Gastrocnemius medialis (tissue), 4 donors: ENCODE measurements at regions not wholly inside any gene's neighbourhood (a gene's known extent, or its start where the extent isn't known, plus 50 kb on each side); places are given as distances from the start of the nearest gene placed in this dataset.

Experiments
- POLR2A ChIP-seq, 2 donors: fragments of 450-650 bp; IDR thresholded peaks; one replicate each; pipeline ENCODE4 v1.6.1; 2017; ENCODE audit warnings: antibody characterized with exemption in 2 of 2, mild to moderate bottlenecking in 2 of 2, moderate library complexity in 2 of 2
- TF ChIP-seq, protein P1 (sequence below), 5 experiments: fragments of 450-650 bp in 3 of 5; fragments of 200-600 bp in 2 of 5; sonication (generic) in 2 of 5; IDR thresholded peaks in 4 of 5; conservative IDR thresholded peaks in 1 of 5; 1 replicate in 4 of 5; 2 replicates in 1 of 5; pipeline ENCODE4 v1.5.1; 2016 to 2019; ENCODE audit warnings: antibody characterized with exemption in 5 of 5, mild to moderate bottlenecking in 3 of 5, moderate library complexity in 3 of 5

DNA sequence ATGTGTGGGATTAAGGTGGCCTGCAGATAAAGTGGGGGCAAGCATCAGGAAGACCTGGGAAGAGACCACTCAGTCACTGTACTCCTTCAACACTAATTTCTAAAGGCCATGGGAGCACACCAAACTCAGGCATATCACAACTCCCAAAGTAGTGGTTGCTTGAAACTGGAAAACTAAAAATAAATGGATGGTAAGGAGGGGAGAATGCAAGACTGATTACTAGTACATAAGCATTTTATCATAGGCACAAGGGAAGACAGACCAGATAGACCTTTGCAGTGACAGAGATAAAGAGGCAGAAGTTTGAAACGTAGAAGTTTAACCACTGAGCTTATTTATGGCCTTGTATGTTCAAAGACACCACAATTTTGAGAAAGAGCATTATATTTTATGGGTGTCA is 1098.1 kb upstream of the CELF4 start:
- no peak for TF ChIP-seq POLR2A (IDR thresholded peaks at IDR 0.05)
- TF ChIP-seq, protein P1, sequence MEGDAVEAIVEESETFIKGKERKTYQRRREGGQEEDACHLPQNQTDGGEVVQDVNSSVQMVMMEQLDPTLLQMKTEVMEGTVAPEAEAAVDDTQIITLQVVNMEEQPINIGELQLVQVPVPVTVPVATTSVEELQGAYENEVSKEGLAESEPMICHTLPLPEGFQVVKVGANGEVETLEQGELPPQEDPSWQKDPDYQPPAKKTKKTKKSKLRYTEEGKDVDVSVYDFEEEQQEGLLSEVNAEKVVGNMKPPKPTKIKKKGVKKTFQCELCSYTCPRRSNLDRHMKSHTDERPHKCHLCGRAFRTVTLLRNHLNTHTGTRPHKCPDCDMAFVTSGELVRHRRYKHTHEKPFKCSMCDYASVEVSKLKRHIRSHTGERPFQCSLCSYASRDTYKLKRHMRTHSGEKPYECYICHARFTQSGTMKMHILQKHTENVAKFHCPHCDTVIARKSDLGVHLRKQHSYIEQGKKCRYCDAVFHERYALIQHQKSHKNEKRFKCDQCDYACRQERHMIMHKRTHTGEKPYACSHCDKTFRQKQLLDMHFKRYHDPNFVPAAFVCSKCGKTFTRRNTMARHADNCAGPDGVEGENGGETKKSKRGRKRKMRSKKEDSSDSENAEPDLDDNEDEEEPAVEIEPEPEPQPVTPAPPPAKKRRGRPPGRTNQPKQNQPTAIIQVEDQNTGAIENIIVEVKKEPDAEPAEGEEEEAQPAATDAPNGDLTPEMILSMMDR (IDR thresholded peaks at IDR 0.05 in 4 of 5, conservative IDR thresholded peaks at IDR 0.05 in 1 of 5) = no peak
